NCI-H1436 (cell line): ENCODE measurements at regions not wholly inside any gene's neighbourhood (a gene's known extent, or its start where the extent isn't known, plus 50 kb on each side); places are given as distances from the start of the nearest gene placed in this dataset.

Experiments used
- DNase-seq: peaks from one replicate; lab custom pipeline; 2025; lab: John Stamatoyannopoulos, UW

DNA sequence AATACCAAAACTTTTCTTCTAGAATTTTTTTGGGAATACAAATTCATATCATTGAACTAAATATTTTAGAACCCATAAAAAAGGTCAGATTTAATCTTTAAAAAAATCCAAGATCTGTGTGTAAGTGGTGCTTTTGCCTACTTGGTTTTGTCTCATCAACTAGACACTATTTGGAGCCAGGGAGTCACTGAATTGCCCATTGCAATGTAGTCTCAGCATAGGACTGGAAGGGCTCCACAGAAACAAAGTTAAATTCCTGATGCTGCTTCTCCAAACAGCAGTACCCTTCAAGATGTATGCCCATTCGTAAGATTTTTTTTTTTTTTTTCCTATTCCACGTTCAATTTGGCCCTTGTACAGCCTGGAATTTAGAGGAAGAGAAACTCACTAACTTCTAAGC lies 208.0 kb upstream of the MPDZ start:
- no peak for DNase-seq

DNA sequence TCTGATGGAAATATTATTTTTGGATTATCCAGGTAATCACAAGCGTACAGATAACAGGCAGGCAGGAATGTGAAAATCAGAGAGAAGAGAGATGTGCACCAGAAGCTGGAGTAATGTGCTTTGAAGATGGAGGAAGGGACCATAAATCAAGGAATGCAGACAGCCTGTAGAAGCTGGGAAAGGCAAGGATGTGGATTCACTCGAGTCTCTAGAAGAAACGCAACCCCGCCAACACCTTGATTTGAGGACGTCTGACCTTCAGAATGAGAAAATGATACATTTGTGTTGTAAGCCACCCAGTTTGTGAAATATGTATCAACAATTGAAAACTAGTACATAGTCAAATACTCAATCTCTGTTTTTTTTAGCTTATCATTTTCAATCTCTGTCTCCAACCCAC lies 207.6 kb upstream of the MPDZ start:
- no peak for DNase-seq

GRCh38 chr9:13485068-13485596 lies 205.6 kb upstream of the MPDZ start:
- no peak for DNase-seq

DNA sequence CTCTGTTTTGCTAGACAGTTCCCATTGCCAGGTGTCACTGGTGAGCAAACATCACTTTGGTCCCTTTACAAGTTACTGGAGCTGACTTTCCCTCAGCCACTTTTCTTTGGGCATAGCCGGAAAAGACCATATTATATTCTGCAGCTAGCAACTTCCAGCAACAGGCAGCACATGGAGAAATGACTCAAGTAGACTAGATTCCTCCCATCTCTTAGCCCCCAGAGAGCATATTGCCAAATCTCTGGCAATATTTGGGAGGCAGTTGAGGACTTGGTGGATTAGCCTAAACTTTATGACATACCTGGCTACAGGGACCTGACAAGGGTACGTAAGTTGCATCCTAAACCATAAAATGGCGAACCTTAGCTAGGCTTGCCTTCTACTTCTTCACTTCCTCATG lies 204.7 kb upstream of the MPDZ start:
- no peak for DNase-seq

- DNase-seq, result no peak
These were observed 201.8 kb upstream of the MPDZ start for GRCh38 chr9:13481274-13481673.

DNA sequence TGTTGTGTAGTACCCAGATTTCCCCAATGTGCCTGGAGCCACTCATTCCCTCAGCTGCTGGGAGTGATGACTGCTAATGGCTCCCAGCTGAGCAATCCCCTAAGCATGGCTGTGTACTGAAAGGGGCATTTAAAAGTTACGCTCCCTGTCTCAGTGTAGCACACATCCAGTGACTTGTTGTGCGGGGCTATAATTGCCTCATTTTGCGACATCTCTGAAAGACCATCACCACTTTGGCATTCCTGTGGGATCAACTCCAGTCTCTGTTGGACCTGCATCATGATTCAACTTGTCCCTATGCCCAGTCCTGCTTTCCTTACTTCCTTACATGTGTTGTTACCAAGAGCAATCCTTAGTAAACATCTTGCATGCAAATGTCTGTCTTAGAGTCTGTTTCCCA lies 201.2 kb upstream of the MPDZ start:
- DNase-seq, result no peak

GRCh38 chr9:13479096-13479495 lies 199.6 kb upstream of the MPDZ start:
- no peak for DNase-seq

DNA sequence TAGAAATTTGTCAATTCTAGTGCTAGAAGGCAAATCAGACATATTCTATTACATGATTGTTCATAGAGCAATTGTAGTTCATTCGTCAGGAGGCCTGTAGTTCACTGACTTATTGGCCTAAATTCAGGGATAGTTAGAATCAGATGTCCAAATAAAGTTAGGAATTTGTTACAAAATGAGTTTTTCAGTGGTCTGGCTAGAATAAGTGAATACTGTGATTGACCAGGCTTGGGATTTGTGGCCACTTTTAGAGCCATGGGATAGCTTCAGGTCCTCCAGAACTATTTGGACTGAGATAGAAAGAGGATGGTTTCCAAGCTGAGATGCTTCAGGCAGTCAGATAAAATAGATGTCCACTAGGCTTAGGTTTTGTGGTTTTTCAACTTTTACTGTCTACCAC lies 199.1 kb upstream of the MPDZ start:
- DNase-seq, result no peak

DNA sequence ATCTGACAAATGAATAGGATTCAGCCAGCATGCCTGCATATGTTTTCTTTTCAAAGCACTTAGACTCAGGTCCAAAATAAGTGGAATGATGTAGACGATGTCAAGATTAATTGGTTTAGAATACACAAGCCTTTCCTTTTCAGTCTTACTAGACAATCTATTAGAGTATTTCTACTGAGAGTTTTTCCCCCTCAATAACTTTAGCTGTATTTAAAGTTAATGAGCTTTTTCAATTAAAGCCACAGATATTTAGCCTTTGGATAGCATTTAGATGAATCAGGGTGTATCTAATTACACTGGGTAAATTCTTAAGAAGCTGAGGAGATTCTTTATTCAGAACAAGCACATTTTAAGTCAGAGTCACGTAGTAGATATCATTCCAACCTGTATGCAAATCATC lies 198.7 kb upstream of the MPDZ start:
- DNase-seq, result no peak

DNA sequence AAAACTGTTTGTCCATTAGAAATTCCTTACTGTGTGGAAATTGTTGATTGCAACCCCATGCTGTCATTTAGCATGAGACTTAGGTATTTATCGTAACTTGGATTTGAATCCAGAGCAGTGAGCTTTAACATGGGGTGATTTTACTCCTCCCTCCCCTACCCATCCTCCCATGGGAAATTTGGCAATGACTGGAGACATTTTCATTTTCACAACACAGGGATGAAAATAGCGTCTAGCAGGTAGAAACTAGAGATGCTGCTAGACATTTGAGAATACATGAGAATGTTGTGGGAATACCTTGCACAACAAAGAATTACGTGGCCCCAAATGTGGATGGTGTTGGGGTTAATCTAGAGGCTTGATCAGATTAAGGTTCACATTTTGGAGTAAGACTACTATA lies 191.3 kb upstream of the MPDZ start:
- no peak for DNase-seq

- DNase-seq, result no peak
These were observed 187.7 kb upstream of the MPDZ start for GRCh38 chr9:13467157-13467556.

GRCh38 chr9:13461414-13461991 lies 182.0 kb upstream of the MPDZ start:
- DNase-seq, result no peak

DNA sequence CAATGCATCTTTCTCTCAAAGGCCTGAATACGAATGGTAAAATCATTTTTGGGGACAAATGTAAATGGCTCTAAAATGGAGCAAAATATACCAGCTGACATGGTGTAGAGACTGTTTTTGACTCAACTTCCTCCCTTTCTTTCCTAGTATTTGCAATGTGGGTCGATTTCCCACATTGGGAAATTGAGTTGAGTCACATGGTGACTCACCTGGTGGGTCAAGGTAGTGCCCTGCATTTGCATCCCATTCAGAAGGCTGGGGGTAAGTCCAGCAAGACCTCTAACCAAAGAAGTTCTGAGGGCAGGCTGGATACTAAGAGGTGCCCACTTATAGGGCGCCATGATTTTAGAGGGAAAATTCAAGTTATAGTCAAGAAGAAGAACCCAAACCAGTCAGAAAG lies 179.6 kb upstream of the MPDZ start:
- no peak for DNase-seq

- no peak for DNase-seq
These were observed 178.3 kb upstream of the MPDZ start for GRCh38 chr9:13457795-13458194.

- no peak for DNase-seq
These were observed 171.2 kb upstream of the MPDZ start for GRCh38 chr9:13450723-13451122.

DNA sequence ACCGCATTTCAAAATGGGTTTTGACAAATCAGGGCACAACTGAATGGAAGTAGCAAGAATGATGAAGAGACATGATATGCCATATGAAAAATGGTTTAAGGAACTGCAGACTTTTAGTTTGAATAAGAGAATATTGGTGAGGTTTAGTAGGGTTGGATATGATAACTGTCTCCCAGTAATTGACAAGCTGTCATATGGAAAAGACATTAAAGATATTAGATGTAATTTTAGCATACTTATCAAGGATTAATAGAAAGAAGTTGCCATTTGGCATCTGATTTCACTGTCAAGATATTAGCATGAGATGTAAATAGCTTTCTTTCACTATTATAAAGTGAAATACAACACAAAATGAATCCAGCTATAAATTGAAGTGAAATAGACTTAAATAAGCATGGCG lies 169.0 kb upstream of the MPDZ start:
- DNase-seq, result no peak

DNA sequence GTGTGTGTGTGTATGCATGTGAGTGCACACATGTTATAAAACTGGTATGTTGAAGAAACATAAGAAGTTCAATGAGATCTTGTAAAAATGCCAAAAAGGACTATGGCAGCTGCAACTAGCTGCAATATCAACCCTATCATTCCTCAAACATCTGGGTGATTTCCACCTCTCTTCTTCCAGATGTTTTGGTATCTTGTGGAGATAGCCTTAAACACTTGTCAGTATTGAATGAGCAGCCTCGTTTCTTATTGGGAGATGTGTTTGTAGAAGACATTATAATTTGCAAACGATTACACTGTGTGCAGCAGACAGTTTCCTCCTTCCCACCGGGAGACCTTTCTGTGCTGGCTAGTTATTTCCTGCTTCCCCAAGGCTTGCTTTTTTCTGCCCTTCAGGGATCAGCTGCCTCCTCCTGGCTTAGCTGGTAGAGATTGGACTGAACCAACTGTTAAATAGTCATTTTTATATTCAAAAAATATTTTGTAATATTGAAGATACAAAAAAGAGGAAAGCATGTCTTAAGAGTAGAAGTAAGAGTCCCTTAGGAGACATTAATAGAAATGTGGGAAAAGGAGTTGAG lies 168.4 kb upstream of the MPDZ start:
- DNase-seq, result no peak

DNA sequence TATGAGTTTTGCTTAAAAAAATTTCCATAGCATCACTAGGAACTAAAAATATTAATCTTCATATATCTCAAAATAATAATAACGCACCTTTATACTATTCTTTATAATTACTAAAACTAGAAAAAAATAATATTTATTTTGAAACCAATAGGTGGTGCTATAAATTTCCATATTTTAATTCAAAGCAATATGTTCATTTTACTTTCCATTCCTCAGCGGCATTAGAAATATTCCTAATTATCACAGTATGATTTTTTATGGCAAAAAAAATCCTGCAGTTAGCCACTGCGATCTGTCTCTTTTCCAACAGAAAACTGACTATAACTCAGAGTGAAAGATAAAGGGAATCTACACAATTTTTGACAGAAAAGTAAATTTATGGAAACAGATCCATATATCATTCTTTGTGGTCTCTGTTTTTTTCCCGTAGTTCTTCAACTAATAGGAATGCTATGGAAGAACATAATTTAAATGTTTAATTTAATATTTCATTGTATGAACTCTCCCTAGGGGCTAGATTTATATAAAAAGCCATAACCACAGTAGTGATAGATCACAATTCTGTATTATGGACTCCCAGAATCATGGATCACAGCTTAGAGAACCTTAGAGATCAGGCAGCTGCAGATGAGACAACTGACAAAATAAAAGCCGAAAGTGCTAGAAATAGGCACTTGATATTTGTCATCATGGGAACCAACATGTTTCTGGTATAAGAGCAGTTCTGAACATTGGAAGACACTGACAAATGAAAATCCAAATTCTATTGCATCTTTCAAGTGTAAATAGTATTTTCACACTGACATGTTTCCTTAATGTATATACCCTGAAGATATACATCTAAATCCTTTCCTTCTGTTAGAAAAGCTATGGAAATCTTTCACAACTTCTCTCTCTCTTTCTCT lies 167.7 kb upstream of the MPDZ start:
- DNase-seq, result no peak

DNA sequence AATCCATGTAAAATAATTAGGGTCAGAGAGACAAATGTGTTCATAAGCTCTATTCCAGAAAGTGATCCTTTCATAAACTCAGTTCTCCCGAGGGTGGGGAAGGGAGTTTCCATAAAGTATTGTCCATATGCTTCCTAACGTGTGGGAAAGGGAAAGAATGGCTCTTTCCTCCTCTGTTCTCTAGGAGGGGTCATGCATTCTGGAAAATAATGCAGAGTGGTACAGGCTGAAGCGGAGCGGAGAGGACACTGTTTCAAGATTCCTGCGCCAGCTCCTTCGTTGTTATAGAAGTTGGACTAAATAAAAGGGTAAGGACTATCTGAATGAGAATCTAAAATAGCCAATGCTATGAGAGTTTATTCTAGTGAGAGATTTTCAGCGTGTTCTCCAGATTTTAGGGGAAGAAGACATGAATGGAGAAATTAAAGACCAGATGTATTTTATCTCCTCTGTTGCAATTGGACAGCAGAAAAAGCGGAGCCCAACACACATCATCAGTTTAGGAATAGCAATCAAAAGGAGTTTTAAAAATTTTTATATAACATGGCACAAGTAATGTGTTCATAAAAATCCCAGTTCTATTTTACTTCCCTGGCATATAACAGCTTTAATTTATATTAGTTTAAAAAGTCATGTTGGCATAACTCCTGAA lies 166.9 kb upstream of the MPDZ start:
- DNase-seq, result no peak

GRCh38 chr9:13445103-13445500 lies 165.6 kb upstream of the MPDZ start:
- no peak for DNase-seq

- no peak for DNase-seq
These were observed 165.0 kb upstream of the MPDZ start for GRCh38 chr9:13444245-13445102.
